ENCODE measurements at regions not wholly inside any gene's neighbourhood (a gene's known extent, or its start where the extent isn't known, plus 50 kb on each side); places are given as distances from the start of the nearest gene placed in this dataset.

DNA sequence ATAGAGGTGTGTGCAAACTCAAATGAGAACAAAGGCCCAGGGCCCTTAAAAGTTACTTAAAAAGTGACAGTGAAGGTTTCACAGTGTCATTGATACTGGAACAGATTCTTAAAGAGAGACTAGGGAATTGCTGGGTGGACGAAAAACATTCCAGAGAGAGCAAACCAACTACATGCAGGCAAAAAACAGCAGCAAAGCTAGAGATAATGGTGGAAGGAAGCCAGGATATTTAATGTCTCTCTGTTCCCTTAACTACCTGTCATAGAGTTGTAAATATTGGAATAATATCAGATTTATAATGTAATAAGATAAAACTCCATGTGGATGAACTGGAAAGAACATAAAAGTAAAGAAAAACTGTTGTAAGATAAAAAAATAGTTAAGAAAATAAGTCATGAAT, 508.6 kb downstream of the TAF11L14 start:
- TF ChIP-seq POLR2A (IDR thresholded peaks at IDR 0.05; ENCODE audit: low read depth, low read length) (no peak), POLR2AphosphoS5 (IDR thresholded peaks at IDR 0.05; ENCODE audit: low read depth, low read length) (no peak), TAF1 (IDR thresholded peaks at IDR 0.05; ENCODE audit: borderline replicate concordance, low read depth, low read length) (no peak)

All from GM12892 (cell line).